Trophoblast cell (in vitro differentiated cells and primary cell): ENCODE measurements at regions not wholly inside any gene's neighbourhood (a gene's known extent, or its start where the extent isn't known, plus 50 kb on each side); places are given as distances from the start of the nearest gene placed in this dataset.

Experiments
- DNase-seq, 2 donors: peaks; one replicate each; pipeline ENCODE4 v3.0.0-alpha.2; 2016
- H2AFZ ChIP-seq: 2 replicates; pipeline ENCODE4 v1.6.1; 2013; ENCODE audit warnings: low read length, moderate library complexity, mild to moderate bottlenecking; ENCODE audit not compliant: insufficient read depth, poor library complexity
- H2AK5ac ChIP-seq: 2 replicates; pipeline ENCODE4 v1.6.1; 2013; ENCODE audit warnings: mild to moderate bottlenecking, low read length
- H2BK120ac ChIP-seq: 2 replicates; pipeline ENCODE4 v1.6.1; 2013; ENCODE audit warnings: low read length, mild to moderate bottlenecking, moderate library complexity; ENCODE audit not compliant: insufficient read depth, poor library complexity
- H2BK12ac ChIP-seq: 2 replicates; pipeline ENCODE4 v1.6.1; 2013; ENCODE audit warnings: mild to moderate bottlenecking, low read length, moderate library complexity
- H2BK5ac ChIP-seq: 2 replicates; pipeline ENCODE4 v1.6.1; 2013; ENCODE audit warnings: low read length, low read depth, moderate library complexity, mild to moderate bottlenecking; ENCODE audit not compliant: poor library complexity
- H3K14ac ChIP-seq: 2 replicates; pipeline ENCODE4 v1.6.1; 2013; ENCODE audit warnings: mild to moderate bottlenecking, low read length
- H3K18ac ChIP-seq: 2 replicates; pipeline ENCODE4 v1.6.1; 2013; ENCODE audit warnings: mild to moderate bottlenecking, low read length
- H3K23ac ChIP-seq: 2 replicates; pipeline ENCODE4 v1.6.1; 2013; ENCODE audit warnings: low read length
- H3K27ac ChIP-seq: 2 replicates; pipeline ENCODE4 v1.5.1; 2013; ENCODE audit warnings: low read depth, mild to moderate bottlenecking, inconsistent platforms, low read length, moderate library complexity
- H3K27me3 ChIP-seq: 2 replicates; pipeline ENCODE4 v1.6.1; 2013; ENCODE audit warnings: inconsistent platforms, mild to moderate bottlenecking, low read length, moderate library complexity; ENCODE audit not compliant: insufficient read depth
- H3K36me3 ChIP-seq, 2 experiments: 1 replicate in 1 of 2; 2 replicates in 1 of 2; pipeline ENCODE4 v1.6.1; 2013; ENCODE audit warnings: low read length in 2 of 2, mild to moderate bottlenecking in 2 of 2, moderate library complexity in 1 of 2; ENCODE audit not compliant: insufficient read depth in 2 of 2, control insufficient read depth in 1 of 2
- H3K4ac ChIP-seq: 2 replicates; pipeline ENCODE4 v1.6.1; 2013; ENCODE audit warnings: low read depth, mild to moderate bottlenecking, low read length, moderate library complexity
- H3K4me1 ChIP-seq, 2 experiments: 1 replicate in 1 of 2; 2 replicates in 1 of 2; pipeline ENCODE4 v1.6.1; 2013; ENCODE audit warnings: low read length in 2 of 2, mild to moderate bottlenecking in 2 of 2, moderate library complexity in 1 of 2; ENCODE audit not compliant: insufficient read depth in 2 of 2, control insufficient read depth in 1 of 2
- H3K4me2 ChIP-seq: 2 replicates; pipeline ENCODE4 v1.6.1; 2013; ENCODE audit warnings: inconsistent platforms, mild to moderate bottlenecking, low read length, moderate library complexity
- H3K4me3 ChIP-seq: 2 replicates; pipeline ENCODE4 v1.5.1; 2013; ENCODE audit warnings: mild to moderate bottlenecking, low read depth, low read length, inconsistent platforms
- H3K79me1 ChIP-seq: one replicate; pipeline ENCODE4 v1.6.1; 2013; ENCODE audit warnings: low read length
- H3K79me2 ChIP-seq: 2 replicates; pipeline ENCODE4 v1.6.1; 2013; ENCODE audit warnings: low read length, mild to moderate bottlenecking; ENCODE audit not compliant: control insufficient read depth, insufficient read depth, poor library complexity
- H3K9ac ChIP-seq: 2 replicates; pipeline ENCODE4 v1.6.1; 2013; ENCODE audit warnings: mild to moderate bottlenecking, low read length
- H3K9me3 ChIP-seq: 2 replicates; pipeline ENCODE4 v1.6.1; 2013; ENCODE audit warnings: low read depth, mild to moderate bottlenecking, control low read depth, inconsistent platforms, low read length; ENCODE audit not compliant: insufficient read depth
- H4K12ac ChIP-seq: 2 replicates; pipeline ENCODE4 v1.6.1; 2013; ENCODE audit warnings: low read depth, mild to moderate bottlenecking, low read length, moderate library complexity
- H4K8ac ChIP-seq: 2 replicates; pipeline ENCODE4 v1.6.1; 2013; ENCODE audit warnings: low read depth, mild to moderate bottlenecking, low read length, moderate library complexity
- H4K91ac ChIP-seq: one replicate; pipeline ENCODE4 v1.6.1; 2013; ENCODE audit warnings: low read depth, mild to moderate bottlenecking, low read length, moderate library complexity
- WGBS: extraction: QIAGEN DNeasy Blood & Tissue Kit; methylation state at CpG from one replicate; pipeline ENCODE4 v1.1.7; 2013; ENCODE audit warnings: missing lambda C conversion rate; ENCODE audit not compliant: insufficient read length, insufficient coverage; ENCODE audit errors: extremely low coverage; 5-methylcytosine and 5-hydroxymethylcytosine counted together

DNA sequence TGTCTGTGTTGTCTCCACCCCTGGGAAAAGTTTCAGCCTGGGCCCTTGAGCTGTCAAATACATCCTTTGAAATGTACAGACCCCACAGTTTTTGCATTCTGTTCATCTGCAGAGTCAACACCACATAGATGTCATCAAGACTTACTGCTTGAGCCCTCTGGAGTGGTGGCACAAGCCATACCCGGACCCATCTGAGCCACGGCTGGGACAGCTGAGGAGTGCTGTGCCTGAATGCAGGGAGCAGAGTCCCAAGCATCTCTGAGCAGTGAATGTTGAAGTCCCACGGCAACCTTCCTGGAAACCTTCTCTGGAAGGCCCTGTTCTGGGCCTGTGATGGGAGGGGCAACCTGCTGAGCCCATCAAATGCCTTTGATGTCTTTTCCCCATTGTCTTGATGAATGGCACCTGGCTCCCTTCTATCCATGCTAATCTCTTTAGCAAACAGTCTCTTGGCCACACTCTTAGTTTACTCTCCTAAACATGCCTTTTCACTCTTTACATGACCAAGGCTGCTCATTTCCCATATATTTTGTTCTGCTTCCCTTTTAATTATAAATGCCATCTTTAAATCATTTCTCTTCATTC, 92.5 kb downstream of the ATPSCKMT start:
- no peak overlapping the region for H2AFZ ChIP-seq
- no peak overlapping the region for H3K14ac ChIP-seq
- no peak overlapping the region for H2BK12ac ChIP-seq
- H3K23ac ChIP-seq, result no peak overlapping the region
- no CpG with 5 or more reads among the region's 3 CpGs for WGBS
- H3K9ac ChIP-seq, result no peak overlapping the region
- no peaks in the 10 kb centered on the region for H3K9me3 ChIP-seq
- no peaks in the 10 kb centered on the region for H3K79me2 ChIP-seq
- no peak overlapping the region for H3K18ac ChIP-seq
- DNase-seq, result no peak
- H3K27me3 ChIP-seq, result no peaks in the 10 kb centered on the region
- H3K4me1 ChIP-seq, result no peaks in the 10 kb centered on the region
- H3K4me3 ChIP-seq, result no peak overlapping the region
- H3K27ac ChIP-seq, result no peak overlapping the region
- H4K91ac ChIP-seq, result no peak overlapping the region
- no peaks in the 10 kb centered on the region for H3K36me3 ChIP-seq
- no peak overlapping the region for H2AK5ac ChIP-seq
- no peaks in the 10 kb centered on the region for H3K79me1 ChIP-seq
- H3K4me2 ChIP-seq, result no peak overlapping the region
- no peak overlapping the region for H2BK5ac ChIP-seq
- no peak overlapping the region for H3K4ac ChIP-seq
- H4K12ac ChIP-seq, result no peak overlapping the region
- H4K8ac ChIP-seq, result no peak overlapping the region
- no peak overlapping the region for H2BK120ac ChIP-seq

- Histone ChIP-seq H3K4me1 (no peaks in the 10 kb centered on the region), H3K9me3 (no peaks in the 10 kb centered on the region), H2AK5ac (no peak overlapping the region), H4K91ac (no peak overlapping the region), H3K79me2 (no peaks in the 10 kb centered on the region), H3K14ac (no peak overlapping the region), H2BK5ac (no peak overlapping the region), H3K79me1 (no peaks in the 10 kb centered on the region), H3K18ac (no peak overlapping the region), H3K4me2 (no peak overlapping the region), H3K36me3 (no peaks in the 10 kb centered on the region), H3K9ac (no peak overlapping the region), H3K23ac (no peak overlapping the region), H2AFZ (no peak overlapping the region), H4K12ac (no peak overlapping the region), H3K4ac (no peak overlapping the region), H3K27ac (no peak overlapping the region), H4K8ac (no peak overlapping the region), H2BK120ac (no peak overlapping the region), H3K27me3 (no peaks in the 10 kb centered on the region), H3K4me3 (no peak overlapping the region), H2BK12ac (no peak overlapping the region)
- no peak for DNase-seq
- WGBS, result no CpG with 5 or more reads among the region's 3 CpGs
These were observed 93.6 kb downstream of the ATPSCKMT start for GRCh38 chr5:10155897-10156667.

GRCh38 chr5:10153808-10154537, 95.7 kb downstream of the ATPSCKMT start:
- H3K9ac ChIP-seq, result no peak overlapping the region
- no peak overlapping the region for H4K12ac ChIP-seq
- no peak overlapping the region for H3K18ac ChIP-seq
- no peak overlapping the region for H2BK12ac ChIP-seq
- no peak overlapping the region for H3K27ac ChIP-seq
- H2BK5ac ChIP-seq, result no peak overlapping the region
- no peaks in the 10 kb centered on the region for H3K4me1 ChIP-seq
- no peak overlapping the region for H3K23ac ChIP-seq
- H2BK120ac ChIP-seq, result no peak overlapping the region
- no CpG with 5 or more reads among the region's 3 CpGs for WGBS
- no peak overlapping the region for H2AK5ac ChIP-seq
- no peak overlapping the region for H3K4ac ChIP-seq
- no peak overlapping the region for H3K4me3 ChIP-seq
- H4K8ac ChIP-seq, result no peak overlapping the region
- H3K36me3 ChIP-seq, result no peaks in the 10 kb centered on the region
- no peak for DNase-seq
- no peaks in the 10 kb centered on the region for H3K79me1 ChIP-seq
- H2AFZ ChIP-seq, result no peak overlapping the region
- no peak overlapping the region for H3K4me2 ChIP-seq
- no peaks in the 10 kb centered on the region for H3K27me3 ChIP-seq
- H3K79me2 ChIP-seq, result no peaks in the 10 kb centered on the region
- no peaks in the 10 kb centered on the region for H3K9me3 ChIP-seq
- no peak overlapping the region for H4K91ac ChIP-seq
- H3K14ac ChIP-seq, result no peak overlapping the region

GRCh38 chr5:10153394-10153793, 96.3 kb downstream of the ATPSCKMT start:
- H3K4me3 ChIP-seq, result no peak overlapping the region
- no peaks in the 10 kb centered on the region for H3K79me1 ChIP-seq
- no peak overlapping the region for H4K8ac ChIP-seq
- WGBS, result no CpG with 5 or more reads among the region's 4 CpGs
- no peak overlapping the region for H2AK5ac ChIP-seq
- no peak for DNase-seq
- no peak overlapping the region for H3K23ac ChIP-seq
- H3K14ac ChIP-seq, result no peak overlapping the region
- no peaks in the 10 kb centered on the region for H3K79me2 ChIP-seq
- H3K9ac ChIP-seq, result no peak overlapping the region
- H3K27ac ChIP-seq, result no peak overlapping the region
- no peaks in the 10 kb centered on the region for H3K27me3 ChIP-seq
- no peak overlapping the region for H4K12ac ChIP-seq
- H2BK5ac ChIP-seq, result no peak overlapping the region
- H3K4me2 ChIP-seq, result no peak overlapping the region
- no peak overlapping the region for H2BK120ac ChIP-seq
- H4K91ac ChIP-seq, result no peak overlapping the region
- no peak overlapping the region for H3K4ac ChIP-seq
- H3K4me1 ChIP-seq, result no peaks in the 10 kb centered on the region
- H3K36me3 ChIP-seq, result no peaks in the 10 kb centered on the region
- H2AFZ ChIP-seq, result no peak overlapping the region
- H3K9me3 ChIP-seq, result no peaks in the 10 kb centered on the region
- no peak overlapping the region for H3K18ac ChIP-seq
- no peak overlapping the region for H2BK12ac ChIP-seq
